Left cardiac atrium (tissue), 4 donors: ENCODE measurements at regions not wholly inside any gene's neighbourhood (a gene's known extent, or its start where the extent isn't known, plus 50 kb on each side); places are given as distances from the start of the nearest gene placed in this dataset.

Experiments
- ATAC-seq, 2 donors: fragments of 200-7000 bp; cut with Tn5 transposase; one replicate each; pipeline ENCODE4 v1.9.1; 2020; ENCODE audit warnings: mild to moderate bottlenecking in 2 of 2, moderate library complexity in 2 of 2
- DNase-seq: peaks from one replicate; pipeline ENCODE4 v3.0.0-alpha.2; 2020
- intact Hi-C, 2 donors: fragments of 100-400 bp; cut with DNase I; formaldehyde crosslinking; loops; one replicate each; pipeline versions ENCODE4 v1.14.1 to v1.15.1; 2022 to 2023
- donor health status: DM: no; HTN: yes; CAD: no.
- donor health status: DM: no; HTN: yes; CAD: no; lungs with severe emphysema.
- donor health status: DM: yes; HTN: yes; CAD: no.
- donor health status: Dilated cardiomyopathy.

DNA sequence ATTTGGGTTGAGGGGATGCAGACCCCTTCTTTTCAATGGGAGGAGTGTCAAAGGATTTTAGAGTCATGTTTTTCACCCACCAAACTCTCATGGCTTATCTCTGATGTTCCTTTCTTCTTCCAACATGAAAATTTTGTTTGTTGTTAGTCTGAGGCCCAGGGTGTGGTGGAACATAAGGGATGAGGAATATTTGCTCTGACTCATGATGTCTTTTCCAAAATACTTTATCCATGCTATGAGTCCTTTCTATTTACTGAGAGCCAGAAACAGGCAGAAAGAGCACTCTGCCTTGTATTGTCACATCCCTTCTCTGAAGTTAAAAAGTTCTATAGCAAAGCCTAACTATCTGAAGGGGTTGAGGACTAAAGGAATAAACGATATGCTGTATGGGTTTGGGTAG, 61.6 kb upstream of the GYPA start:
- no peak for DNase-seq
- intact Hi-C loops, result no loop called here
- ATAC-seq, result no peak

DNA sequence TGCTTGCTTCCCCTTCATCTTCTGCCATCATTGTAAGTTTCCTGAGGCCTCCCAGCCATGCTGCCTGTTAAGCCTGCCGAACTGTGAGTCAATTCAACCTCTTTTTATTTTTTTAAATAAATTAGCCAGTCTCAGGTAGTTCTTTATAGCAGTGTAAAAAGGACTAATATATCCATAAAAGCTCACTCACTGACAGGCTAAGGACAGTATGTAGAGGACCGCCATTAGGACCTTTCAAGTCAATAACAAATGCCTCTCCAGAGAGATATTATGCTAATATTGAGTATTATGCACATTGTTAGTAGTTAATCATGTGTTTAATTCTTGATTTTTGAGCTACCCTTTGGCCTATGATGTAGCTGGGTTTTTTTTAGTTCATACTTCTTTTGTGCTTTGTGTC, 62.6 kb upstream of the GYPA start:
- intact Hi-C loops, result no loop called here
- ATAC-seq (no peak), DNase-seq (no peak)

DNA sequence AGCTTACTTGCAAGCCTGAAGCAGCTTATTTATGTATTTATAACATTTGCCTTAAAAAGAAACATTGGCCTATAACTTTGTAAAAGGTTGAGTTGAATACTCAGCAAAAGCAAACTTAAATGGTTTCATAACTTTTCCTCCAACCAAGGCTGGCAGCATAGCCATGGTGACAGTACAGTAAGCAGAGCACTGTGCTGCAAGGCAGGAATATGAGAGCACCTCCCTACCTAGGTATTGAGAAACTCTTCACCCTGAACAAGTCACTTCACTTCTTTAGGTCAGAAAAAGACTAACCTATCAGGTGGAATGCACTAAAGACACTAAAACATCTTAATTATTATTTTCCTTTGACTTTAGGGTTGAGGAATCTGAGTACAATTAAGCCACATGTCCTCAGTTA, 63.9 kb upstream of the GYPA start:
- intact Hi-C loops, result no loop called here
- ATAC-seq (no peak), DNase-seq (no peak)

DNA sequence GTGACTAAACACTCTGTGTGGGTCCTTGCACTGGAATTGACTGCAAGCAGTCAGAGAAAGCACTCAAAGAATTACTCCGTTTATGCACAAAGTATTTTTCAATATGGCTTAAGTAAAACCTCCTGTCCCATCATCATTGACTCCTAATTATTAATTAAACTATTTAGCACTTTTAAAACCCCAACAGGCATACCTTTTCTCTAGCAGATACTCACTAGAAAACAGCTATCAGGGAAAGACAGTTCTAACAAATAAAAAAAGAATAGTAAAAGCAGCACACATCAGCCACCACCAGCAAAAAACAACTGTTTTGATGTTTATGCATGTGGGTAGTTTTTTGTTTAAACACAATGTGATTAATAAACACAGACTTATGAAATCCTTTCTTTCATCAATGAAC, 66.2 kb upstream of the GYPA start:
- intact Hi-C loops, result no loop called here
- ATAC-seq (no peak), DNase-seq (no peak)

DNA sequence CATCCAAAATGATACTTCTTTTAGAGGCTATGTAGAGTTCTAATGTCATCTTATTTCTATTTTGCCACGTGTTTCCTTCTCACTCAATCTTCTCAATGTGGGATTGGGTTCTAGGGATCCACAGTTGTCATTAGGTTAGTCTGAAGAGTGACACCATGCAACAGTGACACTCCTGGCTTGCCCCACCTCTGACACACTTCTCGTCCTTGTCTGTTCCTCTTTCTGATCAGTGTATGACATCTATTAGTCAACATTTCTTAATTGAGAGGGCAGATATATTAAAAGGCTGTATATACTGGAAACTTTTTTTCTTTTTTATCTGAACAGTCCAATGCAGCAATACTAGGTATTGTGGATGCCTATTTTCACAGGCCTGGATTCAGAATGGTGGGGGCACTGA, 67.6 kb upstream of the GYPA start:
- intact Hi-C loops, result no loop called here
- DNase-seq (no peak), ATAC-seq (no peak)

DNA sequence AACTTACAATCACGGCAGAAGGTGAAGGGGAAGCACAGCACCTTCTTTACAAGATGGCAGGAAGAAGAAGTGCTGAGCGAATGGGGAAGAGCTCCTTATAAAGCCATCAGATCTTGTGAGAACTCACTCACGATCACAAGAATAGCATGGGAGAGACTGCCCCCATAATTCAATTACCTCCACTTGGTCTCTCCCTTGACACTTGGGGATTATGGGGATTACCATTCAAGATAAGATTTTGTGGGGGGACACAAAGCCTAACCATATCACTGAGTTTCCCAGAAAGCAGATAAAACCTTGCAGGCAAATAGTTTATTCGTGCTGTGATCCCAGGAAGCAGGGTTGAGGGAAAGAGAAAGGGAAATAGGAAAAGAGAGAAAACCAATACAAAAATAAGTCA, 69.0 kb upstream of the GYPA start:
- ATAC-seq (no peak), DNase-seq (no peak)
- intact Hi-C loops, result no loop called here

DNA sequence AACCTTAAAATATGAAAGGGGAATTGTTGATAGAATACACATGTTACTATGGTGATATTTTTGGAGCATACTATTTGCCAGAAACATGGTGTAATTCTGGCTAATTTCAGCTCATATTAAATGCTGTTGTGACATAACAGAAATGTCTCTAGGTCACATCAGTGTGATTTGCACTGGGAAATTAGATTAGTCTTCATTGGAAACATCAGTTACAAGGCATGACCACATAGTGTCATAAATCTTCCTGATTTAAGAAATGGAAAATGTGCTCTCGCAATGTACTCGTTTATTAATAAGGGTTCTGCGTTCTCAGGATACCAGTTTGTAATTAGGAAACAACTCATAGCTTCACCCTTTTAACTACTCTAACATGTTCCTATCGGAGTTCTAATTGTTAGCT, 72.9 kb upstream of the GYPA start:
- DNase-seq (no peak), ATAC-seq (no peak)
- intact Hi-C loops, result no loop called here

DNA sequence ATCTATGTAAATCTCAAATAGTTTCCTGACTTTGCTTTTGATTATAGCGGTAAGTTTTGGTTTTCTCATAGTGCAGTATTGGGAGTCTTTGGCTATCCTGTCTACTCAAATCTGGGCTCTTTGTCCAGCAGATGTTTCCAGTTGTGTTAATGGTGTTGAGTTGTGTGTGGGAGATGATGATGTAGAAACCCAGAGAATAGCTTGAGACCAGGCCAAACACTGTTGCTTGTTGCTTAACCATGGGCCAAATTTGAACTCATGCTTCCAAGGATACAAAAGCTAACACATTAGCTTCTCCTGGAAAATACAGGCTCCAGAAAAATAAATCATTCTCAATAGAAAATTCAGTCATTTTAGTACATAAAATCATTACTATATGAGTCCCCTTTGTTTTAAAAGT, 82.6 kb upstream of the GYPA start:
- DNase-seq (no peak), ATAC-seq (peak; percentile 82 to 89)
- intact Hi-C loops, result no loop called here

DNA sequence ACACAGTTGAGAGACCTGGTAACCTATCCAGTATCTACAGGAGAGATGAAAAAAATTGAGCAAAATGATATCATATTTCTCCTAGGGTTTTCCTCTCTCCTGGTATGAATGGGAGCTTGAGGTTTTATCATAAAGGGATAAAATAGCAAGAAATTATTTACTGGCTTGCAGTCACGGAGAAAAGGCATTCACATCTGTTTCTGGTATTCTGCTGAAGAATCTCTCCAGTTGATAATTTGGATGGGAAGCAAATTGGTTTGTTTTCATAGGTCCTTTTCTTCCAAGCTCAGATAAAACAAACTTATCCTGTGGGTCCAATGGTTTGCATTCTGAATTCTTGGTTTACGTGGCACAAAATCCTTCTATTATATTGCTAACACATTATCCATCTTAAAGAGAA, 83.1 kb upstream of the GYPA start:
- peak in 1 of 2 donors; percentile 44 for ATAC-seq
- intact Hi-C loops, result no loop called here

DNA sequence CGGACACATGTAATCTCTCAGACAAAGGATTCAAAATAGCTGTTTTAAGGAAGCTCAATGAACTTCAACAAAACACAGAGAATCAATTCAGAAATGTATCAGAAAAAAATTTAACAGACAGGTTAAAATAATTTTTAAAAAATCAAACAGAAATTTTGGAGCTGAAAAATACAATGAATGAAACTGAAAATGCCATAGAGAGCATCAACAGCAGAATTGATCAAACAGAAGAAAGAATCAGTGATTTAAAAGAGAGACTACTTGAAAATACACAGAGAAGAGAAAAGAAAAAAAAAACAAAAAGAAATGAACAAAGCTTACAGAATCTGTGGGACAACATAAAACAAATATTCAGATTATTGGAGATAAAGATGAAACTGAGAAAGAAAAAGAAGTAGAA, 118.8 kb upstream of the GYPA start:
- intact Hi-C loops, result no loop called here
- ATAC-seq, result no peak
- no peak for DNase-seq

More for the DNA sequence above, 83.1 kb upstream of the GYPA start:
- DNase-seq, result no peak

DNA sequence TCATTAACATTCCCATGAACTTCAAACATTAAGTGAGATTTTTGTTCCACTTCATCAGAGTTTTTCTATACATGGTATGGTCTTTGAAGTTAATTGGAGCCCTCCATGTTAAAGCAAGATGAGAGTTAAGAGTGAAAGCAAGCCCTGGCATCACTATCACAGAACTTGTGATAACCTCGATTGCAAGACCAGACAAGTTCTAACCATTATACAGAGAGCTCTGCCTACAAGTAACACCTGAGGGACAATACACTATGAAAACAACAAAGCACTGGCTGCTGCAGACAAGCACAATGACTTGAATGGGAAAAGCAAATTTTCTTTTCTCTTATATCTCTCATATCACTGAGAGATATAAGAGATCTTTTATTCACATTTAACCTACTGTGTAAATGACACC, 126.6 kb upstream of the GYPA start:
- intact Hi-C loops, result no loop called here
- DNase-seq, result no peak
- ATAC-seq, result no peak

DNA sequence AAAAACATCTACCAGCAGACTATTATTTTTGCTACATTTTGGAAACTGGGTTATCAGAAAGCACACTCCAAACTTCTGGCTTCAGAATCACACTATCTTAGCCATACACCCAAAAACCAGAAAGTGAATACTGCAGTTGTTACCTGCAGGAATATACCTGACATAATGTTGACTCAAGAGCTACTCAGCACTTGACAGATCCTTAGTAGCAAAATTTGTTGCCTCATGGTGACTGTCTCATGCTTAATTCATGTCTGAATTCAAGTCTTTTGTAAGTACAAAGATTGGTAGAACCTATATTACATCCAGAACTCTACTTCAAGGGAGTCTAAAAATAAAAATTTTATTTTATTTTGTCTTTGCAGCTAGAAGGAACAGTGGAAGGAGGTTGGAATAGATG, 140.2 kb upstream of the GYPA start:
- DNase-seq (no peak), ATAC-seq (no peak)
- intact Hi-C loops, result no loop called here

DNA sequence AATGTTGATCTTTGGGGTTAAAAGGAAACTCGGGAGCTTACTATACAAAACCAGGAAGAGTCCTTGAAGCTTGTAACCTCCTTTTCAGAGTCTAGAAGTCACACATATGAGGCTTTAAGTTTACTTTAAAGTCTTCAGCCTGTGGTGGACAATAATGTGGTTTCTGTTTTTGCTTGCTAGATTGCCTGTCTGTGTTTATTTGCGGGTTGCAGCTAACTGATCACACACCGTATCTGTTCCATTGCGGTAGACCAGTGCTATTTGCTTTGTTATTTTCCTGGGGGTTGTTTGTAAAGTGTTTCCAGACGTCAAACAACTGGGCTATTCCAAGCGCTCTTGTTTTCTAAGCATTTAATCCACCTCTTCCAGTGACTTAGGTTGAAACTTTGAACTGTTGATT, 143.0 kb upstream of the GYPA start:
- intact Hi-C loops, result no loop called here
- no peak for ATAC-seq
- no peak for DNase-seq

DNA sequence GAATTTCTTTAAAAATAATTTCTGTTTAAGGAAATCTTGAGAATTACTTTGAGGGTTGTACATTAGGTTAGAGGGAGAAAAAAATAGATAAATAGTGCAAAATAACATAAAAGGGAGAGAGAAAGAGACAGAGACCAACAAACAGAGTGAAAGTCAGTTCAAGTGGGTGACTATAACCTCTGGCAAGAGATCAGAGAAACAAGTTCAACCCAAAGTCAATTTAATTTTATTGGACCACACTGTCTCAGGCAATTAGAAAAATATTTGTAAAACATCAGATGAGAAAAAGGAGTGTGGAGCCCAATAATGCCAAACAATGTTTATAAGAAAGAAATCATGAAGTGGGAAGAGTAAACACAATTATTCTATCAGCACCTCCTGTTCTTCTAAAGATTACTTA, 143.5 kb upstream of the GYPA start:
- no peak for DNase-seq
- no peak for ATAC-seq
- intact Hi-C loops, result no loop called here

DNA sequence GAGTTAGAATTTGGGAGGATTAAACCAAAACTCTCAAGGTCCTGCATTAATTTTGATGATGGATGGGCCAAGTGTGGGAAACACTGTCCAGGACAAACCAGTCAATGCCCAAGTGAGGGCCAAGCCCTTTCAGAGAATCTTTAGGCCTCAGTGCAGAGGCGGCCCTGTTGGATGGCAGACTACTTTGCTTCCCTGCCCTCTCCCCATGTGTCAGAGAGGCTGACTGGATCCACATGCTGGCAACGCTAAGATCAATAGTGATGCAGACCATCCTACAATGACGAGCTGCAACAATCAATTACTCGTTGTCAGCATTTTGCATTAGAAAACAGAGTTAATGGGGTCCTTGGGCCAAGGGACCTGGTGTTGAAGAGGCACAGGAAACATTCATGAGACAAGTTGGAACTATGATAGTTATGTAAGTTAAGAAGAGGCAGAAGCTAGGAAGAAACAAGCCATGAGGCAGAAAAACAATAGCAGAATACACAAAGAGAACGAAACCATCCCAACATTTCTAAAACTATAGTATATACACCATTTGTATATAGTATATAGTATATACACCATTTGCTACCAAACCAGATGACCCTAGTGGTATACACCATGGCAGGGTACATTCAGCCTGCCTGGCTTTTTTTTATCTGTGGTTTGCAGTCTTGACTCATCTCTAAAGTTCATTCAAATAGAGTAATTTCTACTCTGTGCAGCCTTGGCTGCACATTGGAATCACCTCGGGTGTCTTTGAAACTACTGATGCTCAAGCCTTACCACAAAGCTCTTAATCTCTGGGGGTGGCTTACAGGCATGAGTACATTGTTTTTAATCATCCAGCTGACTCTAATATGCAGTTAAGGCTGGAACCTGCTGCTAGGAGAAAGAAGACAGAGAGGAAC, 147.7 kb upstream of the GYPA start:
- DNase-seq, result no peak
- intact Hi-C loops, result no loop called here
- ATAC-seq, result no peak

DNA sequence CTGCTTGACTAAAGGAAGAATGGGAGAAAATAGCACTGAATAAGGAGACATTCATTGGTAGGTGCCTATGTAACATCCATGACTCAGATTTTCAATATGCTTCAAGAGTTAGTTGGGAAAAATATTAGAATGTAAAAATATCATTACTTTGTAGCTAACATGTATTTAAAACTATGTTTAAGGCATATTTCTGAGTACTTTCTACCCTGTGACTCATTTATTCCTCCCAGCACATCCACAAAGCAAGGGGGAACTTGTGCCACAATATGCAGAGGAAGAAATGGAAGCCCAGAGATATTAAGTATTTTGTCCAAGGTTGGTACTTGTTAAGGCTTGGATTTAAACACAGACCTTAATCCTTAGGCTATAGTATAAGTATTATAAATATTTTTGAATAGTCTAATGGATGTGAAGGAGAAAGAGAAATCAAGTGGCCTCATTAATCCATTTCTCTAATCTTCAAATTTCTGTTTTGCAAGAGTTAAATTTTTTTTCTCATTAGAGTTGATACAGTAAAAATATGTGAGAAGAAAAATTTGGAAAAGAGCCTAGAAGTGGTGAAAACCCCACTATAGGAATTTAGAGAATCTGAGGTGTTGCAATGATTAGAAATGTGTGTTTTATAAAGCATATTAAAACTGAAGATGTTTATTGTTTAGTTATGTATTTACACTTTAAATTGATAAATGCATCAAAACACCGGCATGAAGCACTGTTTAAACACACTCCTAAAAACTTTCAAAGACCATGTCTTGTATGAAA, 149.3 kb upstream of the GYPA start:
- ATAC-seq, result peak in 1 of 2 donors; percentile 40
- no peak for DNase-seq
- intact Hi-C loops, result no loop called here

DNA sequence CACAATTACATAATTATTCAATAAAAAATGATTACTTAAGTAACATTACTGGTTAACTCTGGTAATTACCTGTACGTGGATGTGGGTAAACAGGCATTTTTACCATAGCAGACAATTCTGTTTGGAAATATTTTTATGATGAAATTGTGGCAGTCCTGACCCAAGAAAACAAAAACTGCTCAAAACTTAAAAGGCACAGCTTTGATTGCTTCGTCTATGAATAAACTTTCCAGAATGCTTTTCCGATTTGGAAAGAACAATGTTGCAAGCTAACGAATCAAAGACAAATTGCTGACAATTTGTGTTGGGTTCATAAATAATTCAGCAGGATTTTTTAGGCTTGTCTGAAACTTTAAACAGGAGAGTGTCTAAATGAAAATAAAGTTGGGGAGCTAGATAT, 150.6 kb upstream of the GYPA start:
- intact Hi-C loops, result no loop called here
- ATAC-seq, result no peak
- DNase-seq, result no peak

DNA sequence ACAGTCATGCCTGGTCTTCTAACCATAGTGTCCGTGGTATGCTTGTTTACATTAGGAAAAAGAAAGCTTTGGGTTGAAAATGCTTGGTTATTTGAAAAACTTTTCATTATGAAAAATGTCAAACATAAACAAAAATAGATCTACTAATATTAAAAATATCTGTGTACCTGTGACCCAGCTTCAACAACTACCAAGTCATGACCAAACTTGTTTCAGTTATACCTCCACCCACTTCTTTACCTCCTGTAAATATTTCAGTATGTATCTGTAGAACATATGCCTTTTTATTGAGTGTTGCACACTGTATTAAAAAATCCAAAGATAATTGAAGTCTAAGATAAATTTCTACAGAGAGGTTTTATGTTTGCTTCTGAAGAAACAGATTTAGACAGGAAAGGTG, 153.7 kb upstream of the GYPA start:
- no peak for DNase-seq
- no peak for ATAC-seq
- intact Hi-C loops, result no loop called here

DNA sequence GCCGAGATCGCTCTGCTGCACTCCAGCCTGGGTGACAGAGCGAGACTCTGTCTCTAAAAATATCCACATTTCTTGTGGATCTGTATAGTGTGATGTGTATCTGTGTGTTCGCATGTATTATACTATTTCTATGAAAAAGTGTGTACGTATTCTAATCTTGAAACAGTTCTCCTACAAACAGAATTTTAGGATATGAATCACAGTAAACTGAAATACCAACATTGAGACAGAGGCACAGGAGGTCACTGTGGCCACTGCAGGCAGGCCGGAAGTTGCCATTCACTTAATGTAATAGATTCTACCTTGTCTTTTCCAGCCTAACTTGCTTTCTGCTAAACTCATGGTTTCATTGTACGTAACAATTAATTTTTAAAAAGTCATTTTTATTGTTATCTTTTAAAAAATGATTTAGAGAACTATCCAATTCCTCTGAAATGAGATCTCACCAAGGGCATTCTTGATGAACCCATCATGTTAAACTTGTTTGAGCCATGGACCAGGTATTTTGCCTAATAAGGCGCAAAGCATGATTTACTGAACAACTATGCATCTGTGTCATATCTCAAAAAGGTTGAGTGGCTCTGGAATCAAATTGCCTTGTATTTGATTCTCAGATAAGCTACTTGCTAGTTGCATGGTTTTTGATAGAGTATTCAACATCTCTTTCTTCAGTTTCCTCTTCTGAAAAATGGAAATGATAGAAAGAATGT, 154.9 kb upstream of the GYPA start:
- DNase-seq (no peak), ATAC-seq (no peak)
- intact Hi-C loops, result no loop called here

DNA sequence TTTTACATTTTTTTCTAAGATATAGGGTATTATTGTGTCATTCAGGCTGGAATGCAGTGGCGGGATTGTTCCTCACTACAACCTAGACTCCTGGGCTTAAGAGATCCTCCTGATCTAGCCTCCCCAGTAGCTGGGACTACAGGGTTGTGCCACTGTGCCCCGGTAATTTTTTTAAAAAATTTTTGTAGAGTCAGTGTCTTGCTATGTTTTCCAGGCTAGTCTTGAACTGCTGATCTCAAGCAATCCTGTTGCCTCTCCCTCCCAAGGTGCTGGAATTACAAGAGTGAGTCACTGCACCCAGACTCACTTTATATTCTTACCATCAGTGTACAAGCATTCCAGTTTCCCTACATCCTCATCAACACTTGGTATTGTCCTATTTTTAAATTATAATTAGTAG, 156.4 kb upstream of the GYPA start:
- ATAC-seq (no peak), DNase-seq (no peak)
- intact Hi-C loops, result no loop called here
